ENCODE measurements at regions not wholly inside any gene's neighbourhood (a gene's known extent, or its start where the extent isn't known, plus 50 kb on each side); places are given as distances from the start of the nearest gene placed in this dataset.
"Not testable (repeated sequence)": the region's sequence is repeated elsewhere in the genome, so short reads cannot be mapped to it uniquely, and the experiment has no call there.

DNA sequence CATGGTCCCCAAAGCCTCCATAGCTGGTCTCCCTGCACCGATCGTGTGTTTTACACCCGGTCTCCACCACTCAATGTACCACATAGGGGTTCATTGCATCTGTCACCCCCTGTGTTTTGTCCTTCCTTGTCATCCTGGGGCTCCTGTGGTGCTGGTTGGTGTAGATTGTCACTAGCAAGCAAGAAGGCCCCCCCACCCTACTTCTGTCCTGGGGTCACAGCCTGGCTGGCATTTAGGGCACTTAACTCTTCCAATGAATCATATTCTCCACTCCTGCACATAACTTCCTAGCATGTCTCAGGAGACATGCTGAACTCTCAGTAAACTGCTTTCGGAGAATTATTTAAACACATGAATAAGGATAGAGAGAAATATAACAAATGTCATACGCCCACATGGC is 161.4 kb downstream of the BCL2L11 start:
- POLR2A ChIA-PET; H3K27ac Mint-ChIP-seq; CTCF ChIA-PET; H3K4me3 Mint-ChIP-seq; H3K36me3 Mint-ChIP-seq (ENCODE audit: low read depth); DNase-seq; H3K27me3 Mint-ChIP-seq; H3K9me3 Mint-ChIP-seq; H3K4me1 Mint-ChIP-seq: not testable (repeated sequence)

DNA sequence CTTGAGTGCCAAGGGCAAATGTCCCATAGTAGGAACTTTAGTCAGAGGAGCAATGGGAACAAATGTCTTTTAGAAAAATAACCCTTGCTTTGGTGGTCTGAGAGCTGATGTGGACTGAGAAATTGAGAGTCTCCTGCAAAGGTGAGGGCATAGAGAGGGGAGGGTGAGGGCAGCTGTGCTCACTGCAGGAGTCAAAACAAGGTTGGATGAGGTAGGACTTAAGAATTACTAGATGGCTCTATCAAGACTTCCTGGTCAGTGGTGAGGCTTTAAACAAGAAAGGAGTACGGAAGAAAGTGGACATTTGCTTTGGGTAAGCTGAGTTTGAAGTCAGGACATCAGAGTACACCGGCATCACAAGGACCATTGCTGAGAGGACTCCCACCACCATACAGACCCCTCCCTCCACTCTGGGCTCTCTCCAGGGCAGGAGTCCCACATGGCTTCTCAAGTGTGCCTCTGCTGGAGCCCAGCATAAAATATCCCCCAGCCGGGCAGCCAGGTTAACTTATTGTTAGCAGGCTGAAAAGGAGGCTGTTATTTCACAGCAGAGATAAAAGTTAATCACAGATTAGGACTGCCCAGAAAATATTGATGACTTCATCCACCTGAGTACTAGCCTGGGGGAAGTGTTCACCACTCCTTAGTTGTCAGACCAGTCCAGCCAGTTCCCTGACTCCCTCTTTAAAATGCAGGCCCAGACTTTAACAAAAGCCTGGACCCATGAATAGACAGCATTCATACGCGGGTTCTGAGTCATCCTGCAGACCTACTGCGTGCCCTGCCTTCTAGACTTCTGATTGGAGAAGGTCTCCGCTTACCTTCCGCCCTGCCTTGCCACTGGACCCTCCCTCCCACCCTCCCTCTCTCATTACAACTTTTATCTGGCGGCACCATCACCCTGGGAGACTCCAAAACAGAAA is 167.2 kb downstream of the BCL2L11 start:
- H3K27ac Mint-ChIP-seq; CTCF ChIA-PET; H3K36me3 Mint-ChIP-seq (ENCODE audit: low read depth); H3K9me3 Mint-ChIP-seq; H3K4me1 Mint-ChIP-seq; H3K4me3 Mint-ChIP-seq; POLR2A ChIA-PET; DNase-seq; H3K27me3 Mint-ChIP-seq: not testable (repeated sequence)

DNA sequence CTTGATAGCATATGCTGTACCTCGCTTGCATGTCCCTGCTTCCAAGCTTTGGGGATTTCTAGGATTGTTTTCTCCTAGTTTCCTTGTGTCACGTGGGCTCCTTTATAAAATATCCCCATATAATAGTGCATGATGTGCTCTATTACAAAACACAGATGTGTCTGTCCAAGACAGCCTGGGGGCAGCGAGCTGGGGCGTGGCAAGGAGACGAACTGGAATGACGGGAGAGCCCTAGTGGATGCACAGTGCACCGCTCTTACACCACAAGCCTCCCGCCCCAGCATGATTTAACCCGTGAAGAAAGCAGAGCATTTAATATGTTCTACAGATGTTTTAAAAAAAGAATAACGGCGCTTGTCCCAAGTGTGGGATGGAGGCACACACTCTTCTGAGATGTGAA is 169.7 kb downstream of the BCL2L11 start:
- H3K36me3 Mint-ChIP-seq (ENCODE audit: low read depth); H3K27me3 Mint-ChIP-seq; CTCF ChIA-PET; H3K9me3 Mint-ChIP-seq; H3K4me3 Mint-ChIP-seq; POLR2A ChIA-PET; H3K27ac Mint-ChIP-seq; DNase-seq: not testable (repeated sequence)
- peaks cover 10% of the 10 kb centered on the region for H3K4me1 Mint-ChIP-seq

DNA sequence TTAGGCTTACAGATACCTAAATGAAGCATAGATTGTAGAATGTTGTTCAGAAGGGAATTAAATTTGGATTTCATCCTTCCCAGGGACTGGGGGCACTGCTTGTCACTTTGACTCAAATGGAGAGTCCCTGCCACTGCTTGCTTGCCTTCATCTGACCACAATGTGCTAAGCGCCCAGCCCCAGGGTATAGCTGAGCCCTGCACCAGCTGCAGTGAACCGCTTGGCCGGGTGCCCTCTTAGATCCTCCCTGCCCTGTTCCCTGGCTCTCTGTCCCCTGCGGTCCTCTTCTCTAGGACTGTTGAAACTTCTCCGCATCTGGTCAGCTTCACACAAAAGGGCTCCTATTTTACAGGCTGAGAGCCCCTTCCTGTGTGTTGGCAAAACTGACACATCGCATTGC is 170.9 kb downstream of the BCL2L11 start:
- H3K27ac Mint-ChIP-seq, H3K4me3 Mint-ChIP-seq, CTCF ChIA-PET, H3K27me3 Mint-ChIP-seq, DNase-seq, H3K9me3 Mint-ChIP-seq, POLR2A ChIA-PET: not testable (repeated sequence)
- Mint-ChIP-seq H3K4me1 (peaks cover 10% of the 10 kb centered on the region), H3K36me3 (ENCODE audit: low read depth) (peaks cover 11% of the 10 kb centered on the region)

DNA sequence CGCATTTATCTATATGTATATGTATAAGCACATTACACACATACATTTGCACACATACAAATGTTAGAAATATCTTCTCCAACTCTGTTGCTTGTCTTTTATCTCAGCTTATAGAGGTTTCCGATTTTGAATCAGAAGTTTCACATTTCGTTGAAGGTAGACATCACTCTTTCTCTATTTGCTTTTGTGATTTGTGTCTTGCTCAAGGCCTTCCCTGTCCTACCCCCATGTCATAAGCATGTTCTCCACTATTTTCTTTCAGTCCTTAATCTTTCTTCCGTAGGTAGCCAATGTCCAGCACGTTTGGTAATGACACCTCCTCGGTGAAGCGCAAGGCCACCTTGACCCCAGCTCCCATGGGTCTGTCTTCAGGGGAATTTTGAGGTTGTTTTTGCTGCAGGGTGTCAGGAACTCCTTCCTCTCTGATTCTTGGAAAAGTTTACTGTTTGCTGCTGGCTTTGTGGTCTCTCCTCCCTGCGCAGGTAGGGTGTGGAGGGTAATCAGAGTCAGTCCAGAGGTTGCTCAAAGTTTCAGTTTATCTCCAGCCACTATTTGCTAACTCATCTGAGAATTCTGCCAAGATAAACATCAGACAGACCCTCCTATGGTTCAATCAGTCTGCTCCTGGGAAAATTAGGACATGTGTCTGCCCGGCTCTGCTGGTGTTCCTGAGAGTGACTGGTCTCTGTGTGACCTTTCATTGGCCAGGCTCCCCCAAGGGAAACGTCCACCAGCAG is 171.7 kb downstream of the BCL2L11 start:
- H3K27me3 Mint-ChIP-seq, DNase-seq, H3K9me3 Mint-ChIP-seq, CTCF ChIA-PET, POLR2A ChIA-PET: not testable (repeated sequence)
- Mint-ChIP-seq H3K4me3 (peak overlapping the region; percentile 16), H3K36me3 (ENCODE audit: low read depth) (peaks cover 11% of the 10 kb centered on the region), H3K27ac (peak overlapping the region; percentile 53), H3K4me1 (peaks cover 10% of the 10 kb centered on the region)

DNA sequence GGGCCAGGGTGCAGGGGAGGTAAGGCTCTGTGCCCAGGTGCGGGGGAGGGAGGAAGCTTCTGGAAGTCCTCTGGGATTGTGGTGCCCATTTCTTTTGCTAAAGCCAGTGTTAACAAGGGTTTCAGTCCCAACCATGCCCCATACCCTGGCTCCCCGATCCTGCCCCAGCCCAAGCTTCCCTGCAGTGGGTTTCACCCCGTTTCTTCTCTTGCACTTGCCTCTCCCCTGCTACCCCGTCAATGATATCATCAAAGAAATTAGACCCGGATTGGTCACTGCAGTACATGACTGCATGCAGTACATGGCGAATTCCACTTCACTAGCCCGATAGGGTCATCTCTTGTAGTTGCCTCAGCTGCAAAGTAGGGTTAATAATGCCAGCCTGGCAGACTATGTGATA is 174.0 kb downstream of the BCL2L11 start:
- H3K4me3 Mint-ChIP-seq, DNase-seq, POLR2A ChIA-PET, H3K27me3 Mint-ChIP-seq, CTCF ChIA-PET, H3K27ac Mint-ChIP-seq, H3K9me3 Mint-ChIP-seq: not testable (repeated sequence)
- H3K4me1 Mint-ChIP-seq = peaks cover 10% of the 10 kb centered on the region
- peaks cover 11% of the 10 kb centered on the region for H3K36me3 Mint-ChIP-seq (ENCODE audit: low read depth)

DNA sequence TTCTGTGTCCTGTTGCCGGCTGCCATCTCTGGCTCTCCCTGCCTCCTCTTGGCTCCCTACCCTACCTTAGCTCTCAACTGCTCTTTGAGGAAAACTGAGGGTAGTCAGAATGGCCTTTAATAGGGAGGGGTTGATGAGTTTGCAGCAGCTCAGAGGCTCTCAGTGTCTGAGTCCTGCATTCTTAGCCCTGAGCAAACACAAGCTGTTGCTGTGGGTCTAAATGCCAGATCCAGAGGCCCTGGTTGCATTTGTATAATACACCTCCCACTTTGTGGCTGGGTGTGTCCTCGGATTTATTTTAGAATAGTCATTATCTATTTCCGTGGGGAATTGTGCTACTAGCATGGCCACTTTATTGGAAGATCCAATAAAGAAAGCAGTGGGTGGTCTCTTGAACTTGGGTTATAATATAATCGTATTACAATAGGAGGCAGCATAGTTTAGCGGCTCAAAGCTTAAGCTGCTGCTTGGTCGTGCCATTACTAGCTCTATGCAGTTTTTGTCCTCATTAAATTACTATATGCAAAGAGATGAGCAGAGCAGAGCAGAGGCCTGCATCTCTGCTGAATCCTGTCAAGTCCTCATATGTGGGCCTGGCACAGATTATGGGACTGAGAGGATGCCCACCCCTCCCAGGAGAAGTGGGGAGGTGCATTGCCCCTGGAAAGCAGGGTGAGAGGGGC is 175.5 kb downstream of the BCL2L11 start:
- not testable (repeated sequence) for H3K9me3 Mint-ChIP-seq

DNA sequence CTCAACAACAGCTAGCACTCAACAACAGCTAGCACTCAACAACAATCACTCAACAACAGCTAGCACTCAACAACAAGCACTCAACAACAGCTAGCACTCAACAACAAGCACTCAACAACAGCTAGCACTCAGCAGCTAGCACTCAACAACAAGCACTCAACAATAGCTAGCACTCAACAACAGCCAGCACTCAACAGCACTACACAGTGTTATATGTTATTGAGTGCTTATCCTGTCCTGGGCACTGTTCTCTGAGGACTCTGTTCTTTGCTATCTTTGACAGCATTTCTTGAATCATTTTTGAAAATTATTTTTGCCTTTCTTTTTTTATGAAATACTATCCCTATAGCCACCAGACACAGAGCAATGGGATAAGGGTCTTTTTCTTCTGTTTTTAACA is 176.4 kb downstream of the BCL2L11 start:
- H3K9me3 Mint-ChIP-seq, H3K4me1 Mint-ChIP-seq, CTCF ChIA-PET, H3K27ac Mint-ChIP-seq, DNase-seq, H3K27me3 Mint-ChIP-seq, POLR2A ChIA-PET, H3K4me3 Mint-ChIP-seq: not testable (repeated sequence)
- peaks cover 15% of the 10 kb centered on the region for H3K36me3 Mint-ChIP-seq (ENCODE audit: low read depth)

More for the DNA sequence above, 175.5 kb downstream of the BCL2L11 start:
- Mint-ChIP-seq H3K4me1 (peaks cover 10% of the 10 kb centered on the region), H3K36me3 (ENCODE audit: low read depth) (peaks cover 15% of the 10 kb centered on the region)
- CTCF ChIA-PET, POLR2A ChIA-PET, DNase-seq, H3K4me3 Mint-ChIP-seq, H3K27me3 Mint-ChIP-seq, H3K27ac Mint-ChIP-seq: not testable (repeated sequence)

DNA sequence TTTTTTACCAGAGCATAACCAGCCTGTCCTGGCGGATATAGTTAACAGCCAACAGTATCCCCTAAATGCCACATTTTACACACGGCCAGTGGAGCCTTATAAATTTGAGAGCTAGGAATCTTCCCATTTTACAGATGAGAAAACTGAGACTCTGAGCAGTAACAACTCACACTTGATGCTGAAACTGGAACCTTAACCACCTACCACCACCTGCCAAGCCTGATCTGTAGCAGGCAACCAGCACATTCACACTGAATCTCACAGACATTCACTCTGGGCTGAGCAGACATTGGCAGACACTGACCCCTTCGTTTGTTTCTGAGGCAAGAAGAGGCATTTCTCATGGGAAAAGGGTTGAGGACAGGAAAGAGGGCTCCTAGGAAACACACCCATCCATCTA is 178.2 kb downstream of the BCL2L11 start:
- H3K27me3 Mint-ChIP-seq; H3K27ac Mint-ChIP-seq; H3K4me3 Mint-ChIP-seq; H3K9me3 Mint-ChIP-seq; H3K4me1 Mint-ChIP-seq; POLR2A ChIA-PET; H3K36me3 Mint-ChIP-seq (ENCODE audit: low read depth); CTCF ChIA-PET; DNase-seq: not testable (repeated sequence)

DNA sequence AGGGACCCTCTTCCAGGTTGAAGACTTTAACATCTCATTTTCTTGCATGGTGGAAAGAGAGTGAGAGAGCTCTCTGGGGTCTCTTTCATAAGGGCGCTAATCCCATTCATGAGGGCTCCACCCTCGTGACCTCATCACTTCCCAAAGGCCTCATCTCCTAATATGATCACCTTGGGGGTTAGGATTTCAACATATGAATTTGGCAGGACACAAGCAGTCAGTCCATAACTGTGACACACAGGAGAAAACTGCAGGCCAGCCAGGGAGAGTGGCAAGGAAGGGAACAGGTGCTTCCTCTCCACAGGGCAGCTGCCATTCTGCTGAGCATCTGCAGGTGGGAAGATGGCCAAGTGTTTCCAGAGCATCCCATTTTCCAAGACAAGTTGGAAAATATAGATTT is 178.9 kb downstream of the BCL2L11 start:
- H3K4me1 Mint-ChIP-seq; CTCF ChIA-PET; H3K27ac Mint-ChIP-seq; H3K27me3 Mint-ChIP-seq; H3K9me3 Mint-ChIP-seq; H3K36me3 Mint-ChIP-seq (ENCODE audit: low read depth); DNase-seq; H3K4me3 Mint-ChIP-seq; POLR2A ChIA-PET: not testable (repeated sequence)

DNA sequence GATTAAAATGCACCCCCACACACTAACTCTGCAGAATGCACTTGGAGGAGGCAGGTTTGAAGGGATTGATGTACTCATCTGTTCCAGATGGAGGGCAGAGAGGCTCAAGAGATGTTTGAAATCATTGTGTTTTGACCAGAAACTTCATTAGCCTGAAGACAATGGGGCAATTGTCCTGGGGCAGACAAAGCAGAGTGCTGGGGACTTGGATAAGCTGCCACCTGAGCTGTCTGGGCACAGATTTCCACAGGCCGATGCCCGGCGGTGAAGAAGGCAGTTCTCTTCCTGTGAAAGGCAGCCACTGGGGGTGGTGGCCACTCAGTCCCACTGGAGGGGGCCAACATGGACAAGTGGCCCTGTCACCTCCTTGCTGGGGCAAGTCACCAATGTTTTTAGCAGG is 181.0 kb downstream of the BCL2L11 start:
- H3K9me3 Mint-ChIP-seq; POLR2A ChIA-PET; H3K4me1 Mint-ChIP-seq; DNase-seq; CTCF ChIA-PET; H3K27ac Mint-ChIP-seq; H3K36me3 Mint-ChIP-seq (ENCODE audit: low read depth); H3K4me3 Mint-ChIP-seq; H3K27me3 Mint-ChIP-seq: not testable (repeated sequence)

DNA sequence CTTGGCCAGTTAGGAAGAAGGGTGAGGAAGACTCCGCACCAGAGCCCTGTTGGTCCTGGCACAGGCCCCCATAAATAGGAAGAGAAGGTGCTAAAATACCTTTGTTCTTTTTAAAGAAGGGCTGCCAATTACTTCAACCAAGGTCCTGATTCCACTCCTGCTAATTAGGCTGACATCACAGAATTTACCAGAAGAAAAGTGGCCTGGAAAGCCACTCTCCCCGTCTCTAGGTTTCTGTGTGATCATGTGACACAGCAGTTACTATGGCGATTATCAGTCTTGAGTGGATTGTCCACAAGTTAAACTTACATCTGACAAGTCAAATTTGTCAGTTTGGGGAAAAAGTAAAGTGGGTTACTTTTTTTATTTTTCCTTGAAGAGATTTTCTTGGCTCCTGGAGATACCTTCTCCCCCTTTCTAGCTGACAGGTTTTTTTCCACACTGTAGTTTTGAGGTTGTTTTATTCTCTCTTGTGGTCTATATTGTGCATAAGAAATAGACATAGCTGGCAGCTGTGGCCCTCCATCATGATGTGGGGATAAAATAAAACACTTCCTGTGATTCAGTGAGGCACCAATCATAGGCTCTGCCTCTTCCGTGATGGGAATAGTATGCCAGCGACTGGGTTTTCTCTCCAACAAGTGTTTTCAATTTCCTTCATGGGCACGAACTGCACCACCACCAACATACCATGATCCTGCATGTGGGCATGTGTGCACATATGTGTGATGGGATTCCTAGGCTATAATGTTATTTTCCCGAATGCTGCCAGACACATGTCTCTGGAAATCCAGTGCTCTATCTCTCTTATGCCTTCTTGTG is 181.9 kb downstream of the BCL2L11 start:
- DNase-seq; H3K9me3 Mint-ChIP-seq; H3K36me3 Mint-ChIP-seq (ENCODE audit: low read depth); H3K4me1 Mint-ChIP-seq; H3K4me3 Mint-ChIP-seq; POLR2A ChIA-PET; CTCF ChIA-PET; H3K27ac Mint-ChIP-seq; H3K27me3 Mint-ChIP-seq: not testable (repeated sequence)

DNA sequence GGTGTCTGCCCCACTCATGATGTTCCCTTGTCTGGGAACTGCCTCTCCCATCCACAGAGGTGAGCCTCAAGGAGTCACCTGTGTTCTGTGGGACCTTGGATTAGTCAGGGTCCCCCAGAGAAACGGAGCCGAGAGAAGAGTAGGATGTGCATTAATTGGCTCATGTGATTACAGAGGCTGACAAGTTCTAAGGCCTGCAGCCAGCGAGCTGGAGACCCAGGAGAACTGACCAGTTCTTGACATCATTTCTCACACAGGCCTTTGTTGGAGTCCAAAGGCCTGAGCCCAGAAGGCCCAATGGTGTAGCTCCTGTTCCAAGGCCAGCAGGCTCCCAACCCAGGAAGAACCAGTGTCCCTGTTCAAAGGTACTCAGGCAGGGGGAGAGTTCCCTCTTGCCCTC is 186.6 kb downstream of the BCL2L11 start:
- CTCF ChIA-PET, H3K4me1 Mint-ChIP-seq, POLR2A ChIA-PET: not testable (repeated sequence)

More for the DNA sequence above, 186.6 kb downstream of the BCL2L11 start:
- H3K27me3 Mint-ChIP-seq; H3K27ac Mint-ChIP-seq; H3K4me3 Mint-ChIP-seq; DNase-seq; H3K36me3 Mint-ChIP-seq (ENCODE audit: low read depth); H3K9me3 Mint-ChIP-seq: not testable (repeated sequence)

Measured in activated CD4-positive, alpha-beta memory T cell treated with anti-CD3 and anti-CD28 coated beads, Interleukin-2, amount 10 ng/mL, durations not matched to agents 7 days and 5 days (primary cell).